Activated B cell treated with CpG ODN at 0.5 μM for 24 hours (primary cell): ENCODE measurements at regions not wholly inside any gene's neighbourhood (a gene's known extent, or its start where the extent isn't known, plus 50 kb on each side); places are given as distances from the start of the nearest gene placed in this dataset.

Source experiments
- ATAC-seq: fragments of 200-7000 bp; cut with Tn5 transposase; one replicate; pipeline ENCODE4 v1.10.0; 2021; ENCODE audit warnings: low read depth, mild to moderate bottlenecking, moderate library complexity
- CTCF ChIA-PET: fragments of 350-600 bp; sonication (Branson Sonifier 250); formaldehyde crosslinking; loops from one replicate; lab custom pipeline; 2021; ENCODE audit warnings: antibody characterized with exemption; lab: Charles Lee
- POLR2A ChIA-PET: fragments of 350-600 bp; sonication (Branson Sonifier 250); formaldehyde crosslinking; loops from one replicate; lab custom pipeline; 2021; ENCODE audit warnings: antibody characterized with exemption; lab: Charles Lee
- DNase-seq: peaks from one replicate; pipeline ENCODE4 v3.0.0; 2022
- H3K27ac Mint-ChIP-seq: one replicate; pipeline ENCODE4 v1.8.0; 2020; ENCODE audit warnings: mixed read lengths
- H3K27me3 Mint-ChIP-seq: one replicate; pipeline ENCODE4 v1.8.0; 2021; ENCODE audit warnings: mixed read lengths
- H3K36me3 Mint-ChIP-seq: one replicate; pipeline ENCODE4 v1.8.0; 2021; ENCODE audit warnings: low read depth, mixed read lengths
- H3K4me1 Mint-ChIP-seq: one replicate; pipeline ENCODE4 v1.8.0; 2021; ENCODE audit warnings: mixed read lengths
- H3K4me3 Mint-ChIP-seq: one replicate; pipeline ENCODE4 v1.8.0; 2020; ENCODE audit warnings: mild to moderate bottlenecking, mixed read lengths
- H3K9me3 Mint-ChIP-seq: one replicate; pipeline ENCODE4 v1.8.0; 2020; ENCODE audit warnings: mixed read lengths
- CTCF ChIP-seq: fragments of 200-600 bp; IDR thresholded peaks from one replicate; pipeline ENCODE4 v1.8.0; 2022; ENCODE audit warnings: antibody characterized with exemption, mild to moderate bottlenecking
- intact Hi-C: fragments of 100-400 bp; cut with micrococcal nuclease; formaldehyde crosslinking; loops from one replicate; pipeline ENCODE4 v1.15.1; 2024

GRCh38 chr4:66927937-66928336, 617.4 kb downstream of the CENPC start:
- H3K27me3 Mint-ChIP-seq = no peaks in the 10 kb centered on the region
- peaks cover 9% of the 10 kb centered on the region for H3K4me1 Mint-ChIP-seq
- TF ChIP-seq CTCF = no peak
- ATAC-seq = no peak
- H3K9me3 Mint-ChIP-seq = peaks cover 2% of the 10 kb centered on the region
- no peak overlapping the region for H3K4me3 Mint-ChIP-seq
- CTCF ChIA-PET = no interaction called here
- H3K27ac Mint-ChIP-seq = no peak overlapping the region
- no peaks in the 10 kb centered on the region for H3K36me3 Mint-ChIP-seq
- intact Hi-C loops = no loop called here
- POLR2A ChIA-PET = no interaction called here
- DNase-seq = no peak

GRCh38 chr4:66926687-66927086, 618.6 kb downstream of the CENPC start:
- intact Hi-C loops = no loop called here
- no peak for DNase-seq
- Mint-ChIP-seq H3K4me1 (peaks cover 12% of the 10 kb centered on the region), H3K27ac (no peak overlapping the region), H3K4me3 (no peak overlapping the region), H3K9me3 (peaks cover 2% of the 10 kb centered on the region), H3K36me3 (no peaks in the 10 kb centered on the region), H3K27me3 (no peaks in the 10 kb centered on the region)
- no peak for TF ChIP-seq CTCF
- ChIA-PET CTCF (no interaction called here), POLR2A (no interaction called here)
- no peak for ATAC-seq

DNA sequence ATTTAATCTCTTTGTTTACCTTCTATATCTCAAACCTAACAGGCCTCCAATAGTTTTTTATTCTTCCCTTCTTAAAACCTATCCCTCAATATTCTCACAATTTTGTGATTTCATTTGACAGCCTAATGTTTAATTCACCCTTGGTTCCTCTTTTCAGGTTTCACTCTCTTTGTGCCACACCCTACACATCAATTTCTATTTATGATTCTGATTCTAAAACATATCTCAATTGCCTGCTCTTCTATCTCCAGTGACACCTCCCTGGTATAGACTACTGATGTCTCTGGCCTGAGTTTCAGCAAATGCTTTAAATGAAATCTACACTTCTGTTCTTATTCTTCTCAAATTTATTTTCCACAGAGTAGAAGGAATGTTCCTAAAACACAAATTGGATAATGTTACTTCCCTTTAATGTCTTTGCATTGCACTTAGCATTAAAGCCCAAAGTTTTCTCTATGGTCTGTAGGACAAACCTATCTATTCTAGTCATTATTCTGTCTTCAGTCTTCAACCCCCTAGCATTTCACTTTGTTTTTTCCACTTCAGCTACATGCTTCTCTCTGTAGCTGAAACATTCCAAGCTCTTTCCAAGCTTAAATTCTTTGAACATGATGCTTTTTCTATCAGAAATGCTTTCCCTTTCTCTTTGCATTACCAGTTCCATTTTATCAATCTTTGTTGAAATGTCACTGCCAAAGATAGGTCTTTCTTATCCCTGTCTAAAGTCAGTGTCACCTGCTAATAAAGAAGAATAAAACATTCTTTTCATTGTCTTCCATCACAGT, 622.0 kb downstream of the CENPC start:
- peak; percentile 28 for ATAC-seq
- Mint-ChIP-seq H3K27ac (no peak overlapping the region), H3K27me3 (no peaks in the 10 kb centered on the region), H3K4me1 (peaks cover 12% of the 10 kb centered on the region), H3K4me3 (no peak overlapping the region), H3K9me3 (peaks cover 2% of the 10 kb centered on the region), H3K36me3 (no peaks in the 10 kb centered on the region)
- no peak for TF ChIP-seq CTCF
- ChIA-PET POLR2A (no interaction called here), CTCF (no interaction called here)
- intact Hi-C loops = no loop called here
- no peak for DNase-seq

GRCh38 chr4:66921433-66921832, 623.9 kb downstream of the CENPC start:
- peaks cover 2% of the 10 kb centered on the region for H3K9me3 Mint-ChIP-seq
- CTCF ChIA-PET = no interaction called here
- H3K4me3 Mint-ChIP-seq = no peak overlapping the region
- POLR2A ChIA-PET = no interaction called here
- intact Hi-C loops = no loop called here
- no peak overlapping the region for H3K27ac Mint-ChIP-seq
- no peaks in the 10 kb centered on the region for H3K27me3 Mint-ChIP-seq
- H3K4me1 Mint-ChIP-seq = peaks cover 12% of the 10 kb centered on the region
- ATAC-seq (no peak), DNase-seq (no peak)
- no peak for TF ChIP-seq CTCF
- no peaks in the 10 kb centered on the region for H3K36me3 Mint-ChIP-seq

DNA sequence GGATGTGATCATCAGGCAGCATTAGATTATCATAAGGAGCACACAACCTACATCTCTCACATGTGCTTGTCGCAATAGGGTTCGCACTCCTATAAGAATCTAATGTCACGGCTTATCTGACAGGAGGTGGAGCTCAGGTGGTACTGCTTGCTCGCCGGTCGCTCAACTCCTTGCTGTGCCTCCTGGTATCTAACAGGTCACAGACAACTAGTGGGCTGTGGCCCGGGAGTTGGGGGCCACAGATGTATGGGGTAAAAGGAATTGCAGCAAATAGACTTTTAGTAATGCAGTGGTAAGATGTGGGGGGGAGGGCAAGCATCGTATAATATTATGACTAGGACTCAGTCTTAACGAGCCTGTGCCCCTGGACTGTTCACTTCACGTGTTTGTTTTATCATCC, 624.8 kb downstream of the CENPC start:
- Mint-ChIP-seq H3K9me3 (peaks cover 2% of the 10 kb centered on the region), H3K36me3 (no peaks in the 10 kb centered on the region), H3K27me3 (no peaks in the 10 kb centered on the region), H3K27ac (no peak overlapping the region), H3K4me3 (no peak overlapping the region), H3K4me1 (peaks cover 12% of the 10 kb centered on the region)
- no peak for TF ChIP-seq CTCF
- ChIA-PET CTCF (no interaction called here), POLR2A (no interaction called here)
- DNase-seq = no peak
- ATAC-seq = no peak
- intact Hi-C loops = no loop called here
